ENCODE measurements at regions not wholly inside any gene's neighbourhood (a gene's known extent, or its start where the extent isn't known, plus 50 kb on each side); places are given as distances from the start of the nearest gene placed in this dataset.
"Not testable (repeated sequence)": the region's sequence is repeated elsewhere in the genome, so short reads cannot be mapped to it uniquely, and the experiment has no call there.

DNA sequence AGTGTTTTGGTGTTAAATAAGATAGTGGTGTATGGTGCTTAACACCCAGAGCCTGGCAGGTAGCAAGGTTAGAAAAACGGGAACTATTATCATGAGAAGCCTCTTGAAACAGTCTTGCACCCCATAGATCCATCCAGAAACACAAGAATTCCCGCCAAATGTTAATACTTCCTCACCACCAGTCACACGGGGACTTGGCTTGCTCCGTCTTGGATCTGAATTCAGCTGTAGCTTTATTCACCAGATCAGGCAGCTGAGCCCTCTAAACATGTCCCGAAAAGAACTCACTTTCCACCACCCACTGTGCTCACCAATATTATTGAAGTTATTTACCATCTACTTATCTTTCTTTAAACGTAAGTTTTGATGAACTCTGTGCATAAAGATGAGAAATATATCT, 101.6 kb upstream of the PTPN3 start:
- DNase-seq, result no peak

DNA sequence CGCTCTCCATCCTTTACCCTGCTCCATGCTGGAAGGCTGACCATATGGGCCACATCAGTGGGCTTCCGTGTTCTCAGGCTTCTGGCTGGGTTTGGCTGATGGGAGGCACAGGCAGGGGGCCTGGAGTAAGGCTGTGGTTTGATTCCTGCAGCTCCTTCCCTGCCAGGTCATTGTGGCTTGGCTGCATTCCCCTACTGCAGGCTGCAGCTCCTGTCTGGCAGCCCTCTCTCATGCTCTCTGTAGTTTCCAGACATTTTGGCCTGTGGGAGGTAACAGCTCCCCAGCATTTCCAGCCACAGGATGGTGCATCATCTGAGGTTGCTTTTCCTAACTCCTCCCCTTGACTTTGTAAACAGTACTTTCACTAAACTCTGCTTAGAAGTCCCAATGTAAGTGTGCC, 102.0 kb upstream of the PTPN3 start:
- DNase-seq, result no peak

DNA sequence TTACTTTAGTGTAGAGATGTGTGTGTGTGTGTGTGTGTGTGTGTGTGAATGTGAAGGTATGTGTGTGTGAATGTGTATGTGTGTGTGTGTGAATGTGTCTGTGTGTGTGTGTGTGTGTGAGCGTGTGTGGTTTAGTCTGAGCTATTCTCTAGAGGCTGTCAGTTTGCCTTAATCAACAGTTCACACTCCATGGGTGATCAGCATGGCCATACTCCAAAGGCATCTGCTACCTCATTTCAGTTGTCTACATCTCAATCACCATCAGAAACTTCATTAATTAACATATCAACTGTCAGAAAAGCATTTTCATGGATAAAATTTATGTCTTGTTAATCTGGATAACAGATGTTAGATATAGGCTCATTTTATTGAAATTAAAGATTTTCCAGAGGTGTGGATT, 103.1 kb upstream of the PTPN3 start:
- no peak for DNase-seq

DNA sequence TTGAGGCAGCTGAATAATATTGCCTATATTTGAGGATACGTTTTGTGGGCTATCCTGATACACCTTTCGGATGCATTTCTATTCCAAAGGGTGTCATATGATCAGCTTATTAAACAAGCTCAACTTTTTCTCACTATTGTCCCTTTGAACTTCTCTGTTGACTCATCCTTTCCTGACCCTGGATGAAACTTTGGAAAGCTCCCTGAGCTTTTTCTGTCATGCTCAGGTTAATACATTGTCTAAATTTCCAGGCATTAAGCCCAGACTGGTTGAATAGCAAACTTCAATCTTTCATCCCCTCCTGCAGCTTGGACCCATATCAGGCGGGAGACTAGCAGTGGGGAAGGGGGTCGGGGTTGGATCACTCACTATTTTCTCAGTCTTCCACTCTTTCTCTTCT, 104.9 kb upstream of the PTPN3 start:
- DNase-seq, result no peak

DNA sequence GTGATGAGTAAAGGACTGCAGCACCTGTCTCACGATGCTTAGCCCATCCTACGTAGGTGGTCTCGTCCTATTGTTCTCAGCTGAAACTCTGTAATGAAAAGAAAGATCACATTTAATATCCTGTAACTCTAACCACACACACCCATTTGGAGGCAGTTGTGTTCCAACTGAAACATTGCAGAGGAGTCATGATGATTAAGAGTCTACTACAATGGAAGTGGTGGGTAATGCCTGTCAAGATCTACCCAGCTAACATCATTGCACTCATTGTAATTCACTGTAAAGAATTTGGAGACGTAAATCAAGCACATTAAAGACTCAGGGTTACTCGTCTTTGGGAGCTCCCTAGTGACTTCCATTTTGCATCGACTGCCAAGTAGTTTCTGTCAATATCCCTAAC, 106.0 kb upstream of the PTPN3 start:
- no peak for DNase-seq

DNA sequence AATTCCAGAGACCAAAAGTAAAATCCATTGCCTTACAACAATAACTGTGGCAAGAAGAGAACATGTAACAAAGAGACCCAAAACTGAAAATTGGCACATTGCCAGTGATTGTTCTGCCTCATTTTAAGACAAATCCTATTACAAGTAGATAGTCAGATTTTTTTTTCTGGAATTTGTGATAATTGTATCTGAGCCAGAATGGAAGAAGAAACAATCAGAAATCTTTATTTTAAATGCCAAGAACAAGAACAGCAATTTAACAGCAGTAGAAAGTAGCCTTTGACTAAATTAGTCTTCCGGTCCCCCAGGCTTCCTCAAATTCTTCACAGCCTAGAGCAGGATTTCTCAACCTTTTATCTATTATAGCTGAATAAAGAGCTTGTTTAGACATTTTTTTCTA, 106.7 kb upstream of the PTPN3 start:
- DNase-seq, result no peak

DNA sequence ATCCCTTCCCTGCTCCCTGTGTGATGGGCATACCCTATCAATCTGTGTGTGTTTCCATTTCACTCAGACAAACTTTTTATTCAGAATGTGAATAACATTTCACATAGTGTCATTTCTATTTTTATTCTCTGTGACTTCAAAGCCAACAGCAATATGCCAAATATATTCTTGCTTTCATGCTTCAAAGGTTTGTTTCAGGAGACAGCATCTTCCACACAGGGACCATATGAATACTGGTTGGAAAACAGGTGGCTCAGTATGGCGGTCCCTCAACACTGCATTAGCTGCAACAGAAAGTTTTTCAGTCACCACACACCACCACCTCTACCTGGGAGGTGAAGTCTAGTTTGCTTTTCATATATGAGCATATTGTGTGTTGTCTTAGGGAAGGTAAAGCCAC, 111.0 kb upstream of the PTPN3 start:
- no peak for DNase-seq

DNA sequence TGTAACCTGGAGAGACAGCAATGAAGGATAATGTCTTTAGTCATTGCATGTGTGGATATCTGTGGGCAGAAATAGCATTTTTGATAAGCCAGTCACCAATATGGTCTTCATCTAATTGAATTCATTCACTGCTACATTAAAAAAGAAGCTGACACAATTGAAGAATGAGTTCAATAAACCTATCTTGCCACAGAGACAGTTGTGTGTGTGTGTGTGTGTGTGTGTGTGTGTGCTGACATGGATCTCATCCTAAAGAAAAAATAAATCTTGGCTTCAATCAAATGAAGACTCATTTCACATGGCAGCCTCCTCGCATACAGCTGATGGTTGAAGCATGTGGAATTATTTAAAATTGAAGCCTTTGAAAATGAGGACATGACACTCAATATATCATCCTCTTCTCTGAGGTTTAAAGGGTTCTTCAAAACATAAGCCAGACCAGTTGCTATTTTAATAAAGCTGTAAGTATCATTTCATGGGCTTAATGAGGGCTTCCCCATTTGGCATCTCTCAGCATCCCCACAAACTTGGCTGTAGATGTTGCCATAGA, 118.5 kb upstream of the PTPN3 start:
- DNase-seq, result no peak

DNA sequence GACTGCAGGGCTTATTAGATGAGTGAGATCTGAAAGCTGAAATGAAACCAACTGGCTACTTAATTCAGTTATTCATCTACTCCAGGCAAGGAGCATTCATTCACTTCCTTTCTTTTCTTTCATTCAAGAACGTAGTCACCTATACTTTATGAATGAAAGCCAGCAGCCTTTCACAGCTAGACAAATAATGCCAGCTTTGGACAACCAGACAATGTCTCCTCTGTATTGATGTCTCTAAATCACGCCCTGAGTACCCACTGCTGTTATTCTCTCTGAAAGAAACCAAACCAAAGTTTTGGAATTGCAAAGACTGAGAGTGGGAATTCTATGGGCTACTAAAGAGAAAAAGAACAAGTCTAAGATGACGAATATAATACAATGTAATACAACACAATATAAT, 121.2 kb upstream of the PTPN3 start:
- no peak for DNase-seq

DNA sequence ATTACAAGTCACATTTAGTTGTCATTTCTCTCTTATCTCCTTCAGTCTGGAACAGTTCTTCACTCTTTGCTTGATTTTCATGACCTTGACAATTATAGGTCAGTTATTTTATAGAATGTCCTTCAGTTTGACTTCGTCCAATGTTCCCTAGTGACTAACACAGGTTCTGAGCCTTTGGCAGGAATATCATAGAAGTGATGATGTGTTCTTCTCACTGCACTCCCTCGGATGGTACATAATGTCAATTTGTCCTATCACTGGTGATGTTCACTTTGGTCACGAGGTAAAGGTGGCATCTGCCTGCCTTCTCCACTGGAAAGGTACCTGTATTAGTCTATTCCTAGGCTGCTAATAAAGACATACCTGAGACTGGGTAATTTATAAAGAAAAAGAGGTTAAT, 126.0 kb upstream of the PTPN3 start:
- DNase-seq, result no peak

DNA sequence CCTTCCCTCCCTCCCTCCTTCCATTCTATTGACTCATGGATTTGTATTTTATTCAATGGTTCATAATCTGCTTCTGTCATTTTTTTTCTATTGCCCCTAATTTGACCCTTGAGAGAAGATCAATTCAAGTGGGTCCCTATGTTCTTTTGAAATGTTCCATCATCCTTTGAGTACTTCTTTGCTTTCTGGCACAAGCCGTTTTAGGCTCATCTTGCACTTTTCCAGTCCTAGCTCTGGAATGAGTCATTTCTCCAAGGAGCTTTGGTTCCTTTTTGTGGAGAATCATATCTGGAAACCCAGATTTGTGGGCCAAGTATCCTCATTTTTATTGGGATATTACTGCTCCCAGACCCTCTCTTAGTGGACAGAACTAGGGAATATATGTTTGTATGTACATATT, 126.8 kb upstream of the PTPN3 start:
- DNase-seq, result no peak

DNA sequence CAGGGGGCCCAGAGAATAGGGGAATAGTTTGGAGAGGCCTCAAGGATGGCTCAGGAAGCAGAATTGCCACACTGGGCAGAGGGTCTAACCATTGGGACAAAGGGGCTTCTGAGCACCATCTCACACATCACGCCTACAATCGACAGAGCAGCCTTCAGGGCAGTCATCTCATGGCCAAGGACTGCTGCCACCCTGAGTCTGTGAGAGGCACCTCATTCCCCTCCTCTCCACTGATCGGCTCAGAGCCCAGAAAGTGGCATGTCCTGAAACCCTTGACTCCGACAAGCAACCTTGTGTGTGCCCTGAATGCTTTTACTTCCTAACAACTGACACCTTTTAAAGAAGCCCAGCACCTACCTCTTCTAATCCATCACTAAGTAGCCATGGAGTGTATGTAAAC, 128.9 kb upstream of the PTPN3 start:
- DNase-seq, result no peak

DNA sequence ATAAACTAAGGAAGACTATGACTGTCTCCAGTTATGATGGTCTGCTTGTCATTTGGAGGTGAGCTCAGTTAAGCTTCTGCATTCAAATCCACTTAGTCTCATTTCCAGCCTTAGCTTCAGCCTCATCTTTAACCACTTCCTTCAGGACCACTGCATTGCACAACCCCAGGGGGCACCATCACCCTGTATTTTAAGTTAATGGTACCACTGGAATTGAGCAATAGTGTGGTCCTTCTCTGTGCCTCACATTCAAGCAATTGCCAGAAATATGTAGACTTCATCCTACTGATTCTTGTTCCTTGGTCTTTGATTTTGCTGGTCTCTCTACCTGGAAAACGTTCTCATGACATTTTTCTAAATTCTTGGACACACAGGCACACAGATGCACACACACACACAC, 131.5 kb upstream of the PTPN3 start:
- DNase-seq, result no peak

DNA sequence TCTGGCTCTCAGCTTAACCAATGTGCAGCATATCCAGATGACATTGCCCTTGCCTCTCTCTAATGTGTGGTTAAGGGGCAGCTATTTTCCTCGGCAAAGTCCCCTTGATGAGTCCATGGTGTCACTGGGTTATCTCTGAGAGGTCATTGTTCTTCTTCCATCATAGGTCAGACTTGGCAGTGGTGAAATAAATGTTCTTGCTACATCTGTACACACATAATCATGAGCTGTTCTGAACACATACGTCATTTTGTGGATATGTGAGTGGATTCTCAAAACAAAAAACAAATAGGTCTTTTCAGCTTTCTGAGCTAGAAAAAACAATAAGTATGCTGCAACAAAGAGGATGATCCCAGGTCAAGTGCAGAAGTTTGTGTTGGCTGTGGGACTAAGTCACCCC, 134.7 kb upstream of the PTPN3 start:
- no peak for DNase-seq

DNA sequence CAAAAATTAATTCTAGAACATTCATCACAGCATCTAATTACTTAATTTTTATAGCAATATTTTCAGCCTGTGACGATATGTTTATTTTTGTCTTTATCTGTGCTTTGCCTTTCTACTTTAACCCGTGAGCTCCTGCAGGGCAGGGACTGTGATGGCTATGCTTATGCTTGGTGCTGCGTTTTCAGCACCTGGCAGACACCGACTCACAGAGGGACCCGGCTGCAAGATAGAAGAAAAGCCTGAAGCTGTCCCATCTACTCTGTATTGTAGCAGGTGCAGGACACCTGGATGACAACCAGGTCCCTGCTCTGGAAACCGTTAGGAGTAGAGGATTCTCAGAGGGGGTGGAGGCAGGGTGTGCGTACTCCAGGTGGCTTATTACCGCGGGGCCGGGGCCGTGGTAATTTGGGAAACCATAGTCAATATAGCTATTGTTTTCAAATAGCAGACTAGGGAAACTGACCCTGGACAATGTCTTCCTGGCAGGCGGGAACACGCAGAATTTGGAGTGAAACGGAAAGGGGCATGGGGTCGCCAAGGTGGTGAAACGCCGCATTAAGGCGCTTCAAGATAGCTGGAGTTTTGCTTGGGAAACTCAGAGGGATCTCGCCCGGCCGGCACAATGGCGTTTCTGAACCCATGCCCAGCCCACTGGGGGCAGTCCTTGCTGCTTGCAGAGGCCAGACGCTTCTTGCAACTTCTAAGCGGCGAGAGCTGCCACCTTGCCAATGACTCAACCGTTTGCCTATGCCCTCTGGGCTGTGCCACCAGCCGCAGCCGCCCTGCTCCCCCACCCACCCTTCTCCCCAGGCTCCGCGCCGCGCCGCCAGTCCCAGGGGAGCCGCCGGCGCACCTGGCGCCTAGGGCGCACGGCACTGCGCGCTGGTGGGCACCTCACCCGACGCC, 140.1 kb upstream of the PALM2AKAP2 start:
- no peak for DNase-seq

DNA sequence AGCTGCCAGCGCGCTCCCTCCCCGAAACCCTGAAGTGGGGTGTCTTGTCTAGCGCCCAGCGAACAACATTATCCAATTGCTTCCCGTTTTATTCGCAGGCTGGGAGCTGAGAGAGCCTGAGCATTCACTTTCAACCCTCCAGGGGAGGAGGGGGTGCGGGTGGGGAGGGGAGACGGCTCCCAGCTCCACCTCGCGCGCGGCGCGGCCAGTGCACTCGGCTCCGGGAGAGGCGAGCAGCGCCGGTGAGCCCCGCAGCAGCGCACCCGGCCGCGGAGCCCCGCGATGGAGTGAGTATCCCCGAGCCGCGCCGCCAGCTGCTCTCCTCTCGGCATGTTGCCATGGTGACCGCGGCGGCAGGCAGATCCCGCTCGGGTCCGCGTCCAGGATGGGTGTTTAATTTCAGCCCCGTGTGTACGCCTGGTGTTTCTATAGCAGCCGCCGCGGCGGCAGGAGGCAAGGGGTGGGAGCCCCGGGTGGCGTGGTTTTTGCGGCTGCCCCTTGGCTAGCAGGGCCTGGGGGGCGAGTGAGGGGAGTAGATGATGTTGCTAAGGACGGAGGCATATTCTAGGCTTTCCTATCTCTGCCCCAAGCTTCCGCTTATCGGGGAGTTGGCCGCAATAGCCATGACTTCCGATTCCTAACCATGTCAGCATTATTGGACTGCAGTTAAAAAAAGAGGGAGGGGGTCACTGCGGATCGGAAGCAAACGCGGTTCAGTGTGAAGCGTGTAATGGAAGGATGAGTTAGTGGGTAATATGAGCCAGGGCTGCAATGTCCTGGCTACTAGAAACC, 139.2 kb upstream of the PALM2AKAP2 start:
- no peak for DNase-seq

DNA sequence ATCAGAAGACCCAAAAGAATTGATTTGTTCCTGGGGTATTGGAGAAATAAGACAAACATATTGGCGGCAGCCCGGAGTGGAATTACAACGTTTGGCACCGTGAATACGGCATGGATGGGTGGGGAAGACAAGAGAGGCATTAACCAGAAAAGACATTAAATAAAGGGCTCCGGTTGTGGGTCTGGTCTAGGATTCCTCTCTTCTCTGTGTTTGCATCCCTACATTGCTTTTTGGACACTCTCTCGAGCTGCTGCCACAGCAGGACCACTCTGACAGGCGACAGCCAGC, 138.7 kb upstream of the PALM2AKAP2 start:
- DNase-seq, result no peak

DNA sequence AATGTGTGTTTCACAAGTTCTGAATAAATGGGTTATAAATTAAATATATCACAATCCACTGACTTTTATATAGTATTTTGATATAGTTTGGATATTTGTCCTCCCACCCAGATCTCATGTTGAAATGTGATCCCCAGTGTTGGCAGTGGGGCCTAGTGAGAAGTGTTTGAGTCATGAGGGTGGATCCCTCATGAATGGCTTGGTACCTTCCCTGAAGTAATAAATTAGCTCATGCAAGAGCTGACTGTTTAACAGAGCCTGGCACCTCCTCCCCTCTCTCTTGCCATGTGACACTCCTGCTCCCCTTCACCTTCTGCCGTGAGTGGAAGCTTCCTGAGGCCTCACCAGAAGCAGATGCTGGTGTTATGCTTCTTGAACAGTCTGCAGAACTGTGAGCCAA, 127.9 kb upstream of the PALM2AKAP2 start:
- no peak for DNase-seq

DNA sequence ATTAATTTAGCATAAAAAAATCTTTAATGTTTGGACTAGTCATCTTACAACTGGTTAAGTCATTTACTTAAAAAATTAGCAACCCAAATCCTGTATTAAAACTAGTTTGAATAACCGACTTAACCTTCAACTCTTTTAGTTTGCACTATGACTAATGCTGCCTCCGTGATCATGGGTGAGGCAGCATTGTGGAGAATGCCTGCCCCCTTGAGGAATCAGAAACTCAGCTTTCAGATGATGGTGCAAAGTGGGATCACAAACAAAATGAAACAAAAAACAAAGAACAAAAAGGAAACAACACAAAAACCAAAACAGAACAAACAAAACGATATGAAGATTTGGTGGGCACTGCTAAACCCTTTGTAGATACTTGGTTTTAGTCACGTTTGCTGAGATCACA, 127.0 kb upstream of the PALM2AKAP2 start:
- DNase-seq, result no peak

DNA sequence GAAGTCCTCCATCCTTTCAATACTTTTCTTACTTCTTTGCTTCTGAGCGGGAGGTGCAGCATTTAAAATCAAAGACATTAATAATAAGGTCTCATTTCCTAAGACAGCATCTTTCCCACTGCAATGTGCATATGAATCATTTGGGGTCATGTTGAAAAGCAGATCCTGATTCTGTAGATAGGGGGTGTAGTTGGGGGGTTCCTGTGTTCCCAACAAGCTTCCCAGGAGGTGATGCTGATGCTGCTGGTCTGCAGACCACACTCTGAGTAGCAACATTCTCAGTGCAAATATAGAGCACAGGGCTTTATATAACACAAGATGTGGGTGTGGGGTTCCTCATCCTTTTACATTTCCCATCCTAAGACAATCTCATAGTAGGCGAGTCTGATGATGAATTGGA, 126.5 kb upstream of the PALM2AKAP2 start:
- DNase-seq, result no peak

DNA sequence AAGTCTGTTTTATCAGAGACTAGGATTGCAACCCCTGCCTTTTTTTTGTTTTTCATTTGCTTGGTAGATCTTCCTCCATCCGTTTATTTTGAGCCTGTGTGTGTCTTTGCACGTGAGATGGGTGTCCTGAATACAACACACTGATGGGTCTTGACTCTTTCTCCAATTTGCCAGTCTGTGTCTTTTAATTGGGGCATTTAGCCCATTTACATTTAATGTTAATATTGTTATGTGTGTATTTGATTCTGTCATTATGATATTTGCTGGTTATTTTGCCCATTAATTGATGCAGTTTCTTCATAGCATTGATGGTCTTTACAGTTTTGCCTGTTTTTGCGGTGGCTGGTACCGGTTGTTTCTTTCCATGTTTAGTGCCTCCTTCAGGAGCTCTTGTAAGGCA, 116.0 kb upstream of the PALM2AKAP2 start:
- DNase-seq, result not testable (repeated sequence)

DNA sequence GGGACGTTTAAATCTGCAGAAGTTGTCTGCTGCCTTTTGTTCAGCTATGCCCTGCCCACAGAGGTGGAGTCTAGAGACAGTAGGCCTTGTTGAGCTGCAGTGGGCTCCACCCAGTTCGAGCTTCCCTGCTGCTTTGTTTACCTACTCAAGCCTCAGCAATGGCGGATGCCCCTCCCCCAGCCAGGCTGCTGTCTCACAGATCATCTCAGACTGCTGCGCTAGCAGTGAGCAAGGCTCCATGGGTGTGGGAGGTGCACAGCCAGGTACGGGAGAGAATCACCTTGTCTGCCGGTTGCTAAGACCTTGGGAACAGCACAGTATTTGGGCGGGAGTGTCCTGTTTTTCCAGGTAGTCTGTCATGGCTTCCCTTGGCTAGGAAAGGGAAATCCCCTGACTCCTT, 114.3 kb upstream of the PALM2AKAP2 start:
- not testable (repeated sequence) for DNase-seq

DNA sequence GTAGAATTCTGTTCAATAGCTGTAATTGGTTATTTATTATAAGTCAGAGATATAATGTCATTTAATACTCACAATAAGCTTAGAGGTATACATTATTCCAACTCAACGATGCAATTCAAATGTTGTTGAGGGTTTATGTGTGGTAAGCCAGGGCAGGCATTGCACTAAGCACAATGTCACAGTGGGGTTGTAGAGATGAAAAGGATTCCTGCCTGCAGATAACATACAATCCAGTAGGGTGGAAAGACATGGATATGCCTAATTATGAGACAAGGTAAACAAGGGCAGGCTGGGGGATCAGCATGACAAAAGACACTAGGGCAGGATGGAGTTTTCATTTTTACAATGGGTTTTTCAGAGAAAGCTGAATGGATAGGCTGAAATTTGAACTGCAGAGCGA, 98.7 kb upstream of the PALM2AKAP2 start:
- no peak for DNase-seq

DNA sequence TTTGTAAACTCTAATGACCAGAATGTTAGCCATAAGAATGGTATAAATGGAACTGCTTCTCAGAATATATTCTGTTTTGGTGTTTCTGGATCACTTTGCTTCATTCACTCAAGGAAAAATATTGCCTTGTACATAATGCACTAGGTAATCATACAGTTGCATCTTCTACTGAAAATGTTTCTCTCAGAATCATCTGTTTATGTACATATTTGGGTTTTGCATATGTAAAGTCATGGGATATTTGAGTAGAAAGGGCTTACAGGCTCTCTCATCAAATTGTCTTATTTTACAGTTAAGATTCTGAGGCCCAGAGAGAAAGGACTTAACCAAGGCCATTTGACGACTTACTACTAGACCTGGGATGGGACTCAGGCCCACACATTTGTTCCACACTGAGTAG, 97.8 kb upstream of the PALM2AKAP2 start:
- DNase-seq, result no peak

Data from CD4-positive, alpha-beta T cell treated with Interleukin-21 for 1 hour (primary cell).